ENCODE measurements at regions not wholly inside any gene's neighbourhood (a gene's known extent, or its start where the extent isn't known, plus 50 kb on each side); places are given as distances from the start of the nearest gene placed in this dataset.
"Not testable (repeated sequence)": the region's sequence is repeated elsewhere in the genome, so short reads cannot be mapped to it uniquely, and the experiment has no call there.

- DNase-seq (ENCODE audit: low read depth in 2 of 2) = no peak
These were observed 242.8 kb upstream of the JADE1 start for GRCh38 chr4:128566693-128567092.

- DNase-seq (ENCODE audit: low read depth in 2 of 2) = no peak
These were observed 243.8 kb upstream of the JADE1 start for GRCh38 chr4:128565565-128566186.

DNA sequence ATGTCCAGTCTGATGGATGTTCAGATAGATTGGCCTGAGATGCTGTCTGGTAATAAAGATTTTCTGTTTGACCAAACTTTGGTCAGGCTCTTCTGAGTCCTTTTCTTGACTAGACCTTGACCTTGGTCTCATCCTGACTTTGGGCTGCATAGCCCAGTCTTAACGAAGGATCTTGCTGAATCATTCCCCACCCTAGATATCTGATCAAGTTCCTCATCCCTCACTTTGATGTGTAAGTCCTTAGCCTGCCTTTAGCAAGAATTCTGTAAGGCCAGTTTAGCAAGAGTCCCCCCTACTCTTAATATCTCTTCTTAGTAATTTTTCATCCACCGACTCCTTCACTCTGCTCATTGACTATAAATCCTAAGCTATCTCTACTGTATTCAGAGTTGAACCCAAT lies 244.4 kb upstream of the JADE1 start:
- DNase-seq (ENCODE audit: low read depth in 2 of 2) = no peak

DNA sequence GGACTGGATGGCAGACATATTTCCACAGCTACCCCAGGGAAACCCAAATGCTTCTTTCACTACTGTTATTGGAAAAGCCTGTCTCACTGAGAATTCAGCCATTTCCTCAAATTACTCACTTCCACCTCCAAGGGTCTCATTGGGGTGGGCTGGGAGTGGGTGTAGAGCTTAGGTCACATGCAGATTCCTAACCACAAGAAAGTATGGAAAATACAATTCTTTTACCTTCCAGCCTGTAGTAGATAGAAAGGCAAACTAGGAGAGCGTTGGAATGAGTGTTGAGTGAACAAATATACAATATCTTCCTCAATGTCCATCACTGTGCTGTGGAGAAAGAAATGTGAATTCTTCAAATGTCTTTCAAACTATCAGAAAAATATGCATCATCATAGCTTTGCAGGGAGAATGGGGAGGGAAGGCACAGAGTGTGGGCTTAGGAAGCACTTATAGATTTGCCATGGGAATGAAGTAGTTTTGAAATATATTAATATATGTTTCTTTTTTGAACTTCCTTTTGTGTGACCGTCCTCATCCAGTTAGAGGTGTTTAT lies 245.3 kb upstream of the JADE1 start:
- DNase-seq (ENCODE audit: low read depth in 2 of 2) = no peak

DNA sequence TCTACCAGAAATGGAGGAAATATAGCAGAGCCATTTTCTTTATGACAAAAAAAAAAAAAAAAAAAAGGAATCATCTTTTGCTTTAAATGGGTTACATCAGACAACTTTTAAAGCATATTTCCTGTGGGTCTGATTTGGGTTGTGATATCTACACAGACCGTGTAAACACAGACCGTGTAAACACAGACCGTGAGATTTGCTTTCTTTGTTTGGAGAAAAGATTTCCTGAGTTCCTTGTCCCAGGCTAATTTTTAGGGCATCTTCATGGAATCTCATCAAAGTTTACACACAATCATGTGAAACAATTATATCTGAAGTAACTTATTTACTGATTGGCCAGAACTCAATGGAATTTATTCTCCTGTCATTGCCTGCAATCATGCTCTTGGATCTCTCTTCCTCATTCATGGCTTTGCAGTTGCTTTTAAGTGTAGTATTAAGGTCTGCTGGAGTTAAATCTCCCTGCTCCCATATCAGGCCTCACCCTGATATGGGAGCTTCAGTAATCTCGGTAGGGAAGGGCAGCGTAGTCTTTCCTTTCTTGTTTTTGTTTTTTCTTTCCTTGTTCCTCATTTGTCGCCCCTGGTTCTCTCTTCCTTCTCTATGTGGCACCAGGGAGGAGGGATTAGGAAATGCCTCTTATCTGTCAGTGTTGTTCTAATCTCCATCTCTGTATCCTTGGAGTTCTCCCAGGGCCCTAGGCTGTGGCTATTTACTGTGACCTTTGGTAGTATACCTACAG lies 248.6 kb upstream of the JADE1 start:
- no peak for DNase-seq (ENCODE audit: low read depth in 2 of 2)

DNA sequence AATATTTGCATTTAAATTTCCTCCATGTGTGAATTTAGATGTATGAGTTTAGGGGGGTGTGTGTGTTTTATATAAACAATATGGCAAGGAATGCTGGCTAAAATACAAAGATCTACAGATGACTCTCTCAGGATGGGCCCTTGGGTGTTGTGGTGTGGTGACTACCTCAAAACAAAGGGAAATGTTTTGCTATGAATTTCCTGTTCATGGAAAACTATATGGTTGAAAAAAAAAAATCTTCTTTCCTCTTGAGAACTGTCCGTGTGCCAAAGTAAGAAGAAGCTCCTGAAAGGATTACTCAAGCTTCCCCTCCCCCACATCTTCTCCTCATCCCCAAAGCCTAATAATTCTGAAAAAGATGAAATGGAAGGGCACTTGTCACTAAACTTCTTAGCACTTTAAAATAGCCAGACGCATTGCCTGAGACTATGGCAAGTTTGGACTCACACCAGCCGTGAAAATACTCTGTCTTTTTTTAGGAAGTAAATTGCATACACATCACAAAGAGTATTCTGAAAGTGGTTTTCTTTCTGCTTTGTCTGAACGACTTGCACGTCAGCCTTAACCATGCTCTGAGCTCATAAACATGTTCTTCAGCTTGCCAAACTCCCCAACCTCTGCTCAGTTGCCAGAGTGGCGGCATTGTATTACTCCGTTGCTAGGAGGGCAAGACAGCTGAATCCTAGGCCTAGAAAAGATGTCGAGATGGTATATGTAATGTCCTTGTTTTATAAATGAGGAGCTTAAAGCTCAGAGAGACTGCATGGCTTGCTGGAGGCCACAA lies 250.4 kb upstream of the JADE1 start:
- DNase-seq (ENCODE audit: low read depth in 2 of 2) = no peak

- DNase-seq (ENCODE audit: low read depth in 2 of 2) = no peak
These were observed 252.7 kb upstream of the JADE1 start for GRCh38 chr4:128556756-128557155.

DNA sequence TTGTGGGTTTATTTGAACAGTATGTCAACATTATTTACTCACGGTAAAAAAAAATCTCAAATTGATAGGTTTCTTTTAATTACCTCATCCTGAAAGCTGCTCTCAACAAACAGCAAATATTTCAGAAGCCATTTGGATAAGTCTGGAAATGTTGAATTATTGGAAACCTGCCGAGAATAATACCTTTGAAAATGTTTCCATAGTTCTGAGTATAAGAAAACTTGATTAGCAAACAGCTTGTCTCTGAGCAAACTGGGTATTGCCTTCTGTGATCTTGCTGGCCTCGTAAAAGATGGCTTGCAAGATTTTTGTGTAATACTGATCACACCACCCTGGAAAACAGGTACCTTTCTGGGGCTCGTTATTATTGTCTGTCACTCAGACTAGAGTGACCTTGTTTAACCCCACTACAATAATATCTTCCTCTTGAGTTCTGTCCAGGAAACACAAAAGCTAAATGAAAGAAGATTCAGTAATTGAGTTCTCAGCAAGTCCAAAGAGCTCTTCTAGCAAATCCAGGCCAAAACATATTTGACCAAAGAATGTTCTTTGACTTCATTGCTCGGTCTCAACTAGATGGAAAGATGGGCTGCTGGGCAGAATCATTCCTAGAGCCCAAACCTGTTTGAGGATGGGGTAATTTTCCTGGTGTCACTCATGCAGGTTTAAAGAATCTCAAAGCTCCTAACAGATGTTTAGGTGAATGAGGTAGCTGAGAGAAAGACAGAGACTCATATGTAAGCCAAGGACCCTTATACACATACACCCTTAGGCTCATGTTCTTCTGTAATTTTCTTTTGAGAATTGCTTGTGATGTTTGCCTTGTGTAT lies 255.6 kb upstream of the JADE1 start:
- DNase-seq (ENCODE audit: low read depth in 2 of 2) = no peak

DNA sequence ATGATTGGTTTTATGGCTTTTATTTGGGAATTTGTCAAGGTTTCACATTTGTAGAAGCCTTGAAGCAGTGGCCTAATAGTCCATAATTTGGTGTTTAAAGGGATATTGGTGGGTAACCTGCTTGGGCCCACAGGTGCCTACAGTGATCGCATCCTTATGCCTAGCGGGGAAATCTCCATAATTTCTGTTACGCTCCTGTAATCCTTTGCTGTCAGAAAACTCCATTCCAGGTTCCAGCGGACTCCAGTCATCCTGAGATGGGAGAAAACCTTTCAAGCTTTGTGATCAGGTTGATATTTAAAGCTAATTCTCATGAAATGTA lies 257.0 kb upstream of the JADE1 start:
- DNase-seq (ENCODE audit: low read depth in 2 of 2) = no peak

DNA sequence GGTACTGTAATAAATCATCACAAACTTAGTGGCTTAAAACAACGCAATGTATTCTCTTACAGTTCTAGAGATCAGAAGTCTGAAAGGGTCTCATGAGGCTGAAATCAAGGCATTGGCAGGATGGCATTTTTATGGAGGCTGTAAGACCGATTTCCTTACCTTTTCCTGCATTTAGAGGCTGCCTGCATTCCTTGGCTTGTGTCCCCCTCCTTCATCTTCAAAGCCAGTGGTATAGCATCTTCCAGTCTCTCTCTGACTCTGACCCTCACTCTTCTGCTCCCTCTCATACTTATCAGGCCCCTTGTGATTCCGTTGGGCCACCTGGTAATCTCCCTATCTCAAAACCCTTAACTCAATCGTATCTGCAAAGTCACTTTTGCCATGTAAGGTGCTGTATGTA lies 258.2 kb upstream of the JADE1 start:
- no peak for DNase-seq (ENCODE audit: low read depth in 2 of 2)

DNA sequence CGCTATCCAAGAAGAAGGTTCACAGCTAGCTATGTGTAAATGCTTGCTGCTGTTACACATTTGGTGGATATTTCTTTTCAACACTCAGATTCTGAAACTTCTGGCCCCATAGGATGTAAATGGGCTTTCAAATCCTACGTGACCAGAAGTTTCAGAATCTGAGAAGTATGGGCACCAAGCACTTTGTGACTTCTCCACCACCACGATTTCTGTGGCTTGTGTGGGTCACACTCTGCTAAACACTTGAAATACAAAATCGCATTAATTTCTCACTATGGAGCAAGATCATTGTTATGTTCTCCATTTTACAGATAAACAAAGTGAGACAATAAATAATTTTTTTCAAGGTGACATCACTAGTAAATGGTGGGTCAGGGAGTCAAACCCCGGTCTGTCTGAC lies 259.4 kb upstream of the JADE1 start:
- no peak for DNase-seq (ENCODE audit: low read depth in 2 of 2)

- DNase-seq (ENCODE audit: low read depth in 2 of 2) = no peak
These were observed 259.9 kb upstream of the JADE1 start for GRCh38 chr4:128549636-128550035.

DNA sequence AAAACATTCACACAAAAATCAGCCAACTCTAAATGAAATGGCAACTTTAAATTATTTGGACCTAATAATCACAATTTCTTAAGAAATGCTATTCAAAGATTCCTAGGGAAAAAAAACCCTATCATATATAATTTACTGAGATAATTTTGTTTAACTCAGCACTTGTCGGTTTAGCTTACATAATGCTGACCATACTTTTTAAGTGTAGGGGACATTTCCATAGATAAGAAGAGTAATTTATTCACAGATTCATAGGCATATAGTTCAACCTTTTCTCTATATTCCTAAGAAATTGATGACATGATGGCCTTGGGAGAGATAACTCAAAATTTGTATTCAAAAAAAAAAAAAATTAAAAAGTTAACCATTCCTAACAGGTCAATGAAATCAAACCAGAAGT lies 260.8 kb upstream of the PGRMC2 start:
- DNase-seq (ENCODE audit: low read depth in 2 of 2) = no peak

GRCh38 chr4:128544272-128544671 lies 256.7 kb upstream of the PGRMC2 start:
- no peak for DNase-seq (ENCODE audit: low read depth in 2 of 2)

GRCh38 chr4:128543696-128544095 lies 256.1 kb upstream of the PGRMC2 start:
- DNase-seq (ENCODE audit: low read depth in 2 of 2) = no peak

GRCh38 chr4:128542047-128542446 lies 254.4 kb upstream of the PGRMC2 start:
- no peak for DNase-seq (ENCODE audit: low read depth in 2 of 2)

DNA sequence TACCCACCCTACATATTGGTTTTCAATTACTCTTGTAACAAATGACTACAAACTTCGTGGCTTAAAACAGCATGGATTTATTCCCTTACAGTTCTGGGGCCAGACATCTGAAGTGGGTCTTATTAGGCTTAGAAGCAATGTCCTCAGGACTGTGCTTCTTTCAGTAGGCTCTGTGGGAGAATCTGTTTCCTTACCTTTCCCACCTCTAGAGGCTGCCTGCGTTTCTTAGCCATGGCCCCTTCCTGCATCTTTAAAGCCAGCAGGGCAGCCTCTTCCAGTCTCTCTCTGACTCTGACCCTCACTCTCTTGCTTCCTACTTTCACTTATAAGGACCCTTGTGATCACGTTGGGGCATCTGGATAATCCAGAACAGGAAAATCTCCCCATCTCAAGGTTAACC lies 252.5 kb upstream of the PGRMC2 start:
- DNase-seq (ENCODE audit: low read depth in 2 of 2) = no peak

DNA sequence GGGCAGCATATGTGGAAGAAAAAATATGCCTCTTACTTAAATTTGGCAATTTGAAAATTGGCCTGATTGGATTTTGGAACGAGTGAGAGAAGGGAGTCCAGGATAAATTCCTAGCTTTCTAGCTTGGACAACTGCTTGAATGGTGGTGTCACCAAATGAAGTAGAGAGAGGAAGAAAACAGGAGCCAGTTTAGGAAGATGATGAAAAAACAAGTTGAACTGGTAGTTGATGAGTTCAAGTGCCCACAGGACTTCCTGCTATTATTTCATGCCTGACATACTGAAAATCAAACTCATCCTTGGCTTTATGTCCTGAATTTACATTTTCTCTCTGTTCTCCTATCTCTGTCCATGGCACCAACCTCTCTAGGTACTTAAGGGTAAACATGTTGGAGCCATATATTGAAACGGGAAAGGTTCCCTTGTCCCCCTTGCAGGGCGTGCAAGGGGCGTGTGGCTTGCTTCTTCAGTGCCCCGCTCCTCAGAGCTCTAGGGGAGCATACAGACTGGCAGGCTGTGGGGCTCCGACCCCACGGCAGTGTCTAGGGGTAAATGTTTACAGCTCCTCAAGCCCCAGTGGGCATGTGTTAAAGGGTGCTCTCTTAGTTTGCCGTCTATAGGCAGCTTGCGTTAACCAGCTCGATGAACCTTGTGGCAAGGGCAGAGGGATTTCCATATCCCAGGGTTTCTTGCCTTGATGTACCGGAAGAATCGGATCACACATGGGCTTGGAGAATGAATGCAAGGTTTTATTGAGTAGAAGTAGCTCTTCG lies 250.7 kb upstream of the PGRMC2 start:
- DNase-seq (ENCODE audit: low read depth in 2 of 2) = no peak

GRCh38 chr4:128536746-128537145 lies 249.1 kb upstream of the PGRMC2 start:
- no peak for DNase-seq (ENCODE audit: low read depth in 2 of 2)

DNA sequence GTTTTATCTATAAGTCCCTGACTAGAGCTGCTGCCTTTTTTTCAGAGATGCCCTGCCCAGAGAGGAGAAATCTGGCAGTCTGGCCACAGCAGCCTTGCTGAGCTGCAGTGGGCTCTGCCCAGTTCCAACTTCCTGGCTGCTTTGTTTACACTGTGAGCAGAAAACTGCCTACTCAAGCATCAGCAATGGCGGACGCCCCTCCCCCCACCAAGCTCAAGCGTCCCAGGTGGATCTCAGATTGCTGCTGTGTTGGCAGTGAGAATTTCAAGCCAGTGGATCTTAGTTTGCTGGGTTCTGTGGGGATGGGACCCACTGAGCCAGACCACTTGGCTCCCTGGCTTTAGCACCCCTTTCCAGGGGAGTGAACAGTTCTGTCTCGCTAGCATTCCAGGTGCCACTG lies 247.9 kb upstream of the PGRMC2 start:
- DNase-seq (ENCODE audit: low read depth in 2 of 2) = not testable (repeated sequence)
